GM12878 (cell line): ENCODE measurements at regions not wholly inside any gene's neighbourhood (a gene's known extent, or its start where the extent isn't known, plus 50 kb on each side); places are given as distances from the start of the nearest gene placed in this dataset.

Source experiments
- ATAC-seq: fragments of 200-7000 bp; cut with Tn5 transposase; 3 replicates; pipeline ENCODE4 v1.9.1; 2020; ENCODE audit warnings: mild to moderate bottlenecking, moderate library complexity
- BruUV-seq: library from RNA; stranded (reverse); fragments of 400-500 nt; replicated peaks from 2 replicates; lab custom pipeline; 2021; lab: Mats Ljungman, UMichigan
- CTCF ChIA-PET: fragments of 300-600 bp; sonication (Branson Sonifier 250); formaldehyde crosslinking; extraction: SDS; loops from one replicate; lab custom pipeline; 2021; ENCODE audit warnings: inconsistent platforms; lab: Yijun Ruan, JAX
- POLR2A ChIA-PET: fragments of 350-600 bp; formaldehyde crosslinking; extraction: SDS; loops from one replicate; lab custom pipeline; 2021; ENCODE audit warnings: inconsistent platforms; lab: Charles Lee
- RAD21 ChIA-PET: fragments of 300-600 bp; sonication (Branson Sonifier 250); formaldehyde crosslinking; loops from one replicate; lab custom pipeline; 2023; ENCODE audit warnings: antibody characterized with exemption; ENCODE audit not compliant: unreplicated experiment; lab: Charles Lee
- SMC1A ChIA-PET: fragments of 300-600 bp; sonication (Branson Sonifier 250); formaldehyde crosslinking; loops from one replicate; lab custom pipeline; 2023; ENCODE audit not compliant: unreplicated experiment, uncharacterized antibody; lab: Charles Lee
- DNase-seq: peaks from one replicate; pipeline ENCODE4 v3.0.0-alpha.2; 2011; ENCODE audit warnings: low read depth, low spot score
- FAIRE-seq: peaks from 3 replicates; lab custom pipeline; 2011; peaks lifted over from hg19 to GRCh38; lab: Jason Lieb, UNC
- H2AFZ ChIP-seq: 2 replicates; pipeline ENCODE4 v1.6.0; 2011; ENCODE audit warnings: low read depth, low read length, control low read depth; ENCODE audit not compliant: control insufficient read depth
- H3K27ac ChIP-seq: 2 replicates; pipeline ENCODE4 v1.5.1; 2011; ENCODE audit warnings: control low read depth; ENCODE audit not compliant: control insufficient read depth, insufficient read depth
- H3K27me3 ChIP-seq, 2 experiments: replicated peaks in 1 of 2; 2 replicates each; pipeline versions ENCODE4 v1.6.0 to v1.6.1; 2011; ENCODE audit warnings: low read length in 1 of 2; ENCODE audit not compliant: control insufficient read depth in 2 of 2, insufficient read depth in 2 of 2
- H3K36me3 ChIP-seq, 2 experiments: 2 replicates each; pipeline ENCODE4 v1.5.1; 2011; ENCODE audit warnings: low read length in 1 of 2; ENCODE audit not compliant: control insufficient read depth in 2 of 2, insufficient read depth in 2 of 2
- H3K4me1 ChIP-seq: 2 replicates; pipeline ENCODE4 v1.6.1; 2011; ENCODE audit warnings: mild to moderate bottlenecking, low read length, moderate library complexity, mixed read lengths; ENCODE audit not compliant: control insufficient read depth, insufficient read depth
- H3K4me2 ChIP-seq: 2 replicates; pipeline ENCODE4 v1.6.0; 2011; ENCODE audit warnings: control low read depth; ENCODE audit not compliant: control insufficient read depth, insufficient read depth
- H3K4me3 ChIP-seq: fragments of 200-600 bp; sonication (generic); 2 replicates; pipeline ENCODE4 v1.5.1; 2016
- H3K79me2 ChIP-seq: 2 replicates; pipeline ENCODE4 v1.6.0; 2011; ENCODE audit warnings: low read length; ENCODE audit not compliant: control insufficient read depth, insufficient read depth
- H3K9ac ChIP-seq: 2 replicates; pipeline ENCODE4 v1.8.0; 2011; ENCODE audit warnings: low read length, control low read depth, mixed read lengths; ENCODE audit not compliant: control insufficient read depth, insufficient read depth
- H3K9me3 ChIP-seq: replicated peaks from 3 replicates; pipeline ENCODE4 v1.5.1; 2011; ENCODE audit warnings: mild to moderate bottlenecking, low read length; ENCODE audit not compliant: control insufficient read depth, insufficient read depth
- H4K20me1 ChIP-seq: 2 replicates; pipeline ENCODE4 v1.6.0; 2011; ENCODE audit not compliant: control insufficient read depth, insufficient read depth
- E2F4 ChIP-seq: IDR thresholded peaks from 2 replicates; pipeline ENCODE4 v1.6.1; 2012; ENCODE audit warnings: low read depth, low read length, improper control_type of control experiment
- FOS ChIP-seq: IDR thresholded peaks from 3 replicates; pipeline ENCODE4 v1.6.1; 2011; ENCODE audit warnings: borderline replicate concordance; ENCODE audit not compliant: insufficient read length; ENCODE audit errors: extremely low read depth
- GABPA ChIP-seq: IDR thresholded peaks from 2 replicates; pipeline ENCODE4 v1.6.1; 2014; ENCODE audit warnings: antibody characterized with exemption, low read depth, mild to moderate bottlenecking, inconsistent platforms
- NKRF ChIP-seq: fragments of 450-650 bp; conservative IDR thresholded peaks from 2 replicates; pipeline ENCODE4 v1.6.1; 2017; ENCODE audit warnings: mild to moderate bottlenecking, moderate library complexity
- SKIL ChIP-seq: fragments of 450-650 bp; IDR thresholded peaks from 2 replicates; pipeline ENCODE4 v1.6.1; 2017; ENCODE audit warnings: mild to moderate bottlenecking, low read depth, inconsistent platforms; ENCODE audit not compliant: poor library complexity, severe bottlenecking
- SREBF1 ChIP-seq: IDR thresholded peaks from 2 replicates; pipeline ENCODE4 v1.6.1; 2012; ENCODE audit warnings: mild to moderate bottlenecking, low read length
- TBL1XR1 ChIP-seq: IDR thresholded peaks from 2 replicates; pipeline ENCODE4 v1.6.1; 2012; ENCODE audit warnings: low read depth, low read length, improper control_type of control experiment
- WRNIP1 ChIP-seq: IDR thresholded peaks from 2 replicates; pipeline ENCODE4 v1.6.1; 2011; ENCODE audit warnings: low read depth, low read length, improper control_type of control experiment, borderline replicate concordance
- ZBTB33 ChIP-seq: fragments of 450-650 bp; IDR thresholded peaks from 2 replicates; pipeline ENCODE4 v1.6.1; 2017; ENCODE audit warnings: mild to moderate bottlenecking
- WGBS: methylation state at CpG from one replicate; pipeline ENCODE4 v1.1.6; 2016; ENCODE audit warnings: low lambda C conversion rate; ENCODE audit not compliant: insufficient replicate concordance, insufficient coverage; ENCODE audit errors: missing lambda C conversion rate; 5-methylcytosine and 5-hydroxymethylcytosine counted together
- in situ Hi-C: fragments of 300-500 bp; cut with MboI; formaldehyde crosslinking; loops from 9 replicates; pipeline ENCODE4 v1.14.3; 2018; ENCODE audit warnings: mixed read lengths
- intact Hi-C: fragments of 100-400 bp; cut with micrococcal nuclease; formaldehyde crosslinking; loops from one replicate; pipeline ENCODE4 v1.14.2; 2022; ENCODE audit not compliant: unreplicated experiment

- TF ChIP-seq GABPA (no peak), SREBF1 (no peak), E2F4 (no peak)
- TF ChIP-seq, all 136 proteins: peak for 0
These were observed 168.2 kb upstream of the KCNMB2 start (continued) for GRCh38 chr3:178367817-178368617.

- ATAC-seq: no peak
- no TSS peak for BruUV-seq
- H3K4me1 ChIP-seq: no peaks in the 10 kb centered on the region
- H3K4me3 ChIP-seq: no peak overlapping the region
- SMC1A ChIA-PET: no interaction called here
- H4K20me1 ChIP-seq: no peaks in the 10 kb centered on the region
- intact Hi-C loops: no loop called here
- in situ Hi-C loops: no loop called here
- H3K27ac ChIP-seq: no peak overlapping the region
- H3K9ac ChIP-seq: no peak overlapping the region
- DNase-seq: no peak
- CTCF ChIA-PET: no interaction called here
- no peaks in the 10 kb centered on the region for H3K36me3 ChIP-seq
- H2AFZ ChIP-seq: no peak overlapping the region
- H3K79me2 ChIP-seq: no peaks in the 10 kb centered on the region
- no peaks in the 10 kb centered on the region; a peak in 1 of 4 replicates for H3K27me3 ChIP-seq
- WGBS: 96% methylated on average over 1 of the region's 1 CpG
- RAD21 ChIA-PET: no interaction called here
- H3K9me3 ChIP-seq: no peaks in the 10 kb centered on the region
- no peak for FAIRE-seq
- H3K4me2 ChIP-seq: no peak overlapping the region
- POLR2A ChIA-PET: no interaction called here
- TF ChIP-seq WRNIP1 (no peak), TBL1XR1 (no peak), SKIL (no peak), NKRF (no peak), ZBTB33 (no peak), FOS (no peak)
These were observed 167.2 kb upstream of the KCNMB2 start for GRCh38 chr3:178369006-178369405.
